ENCODE measurements at regions not wholly inside any gene's neighbourhood (a gene's known extent, or its start where the extent isn't known, plus 50 kb on each side); places are given as distances from the start of the nearest gene placed in this dataset.

DNA sequence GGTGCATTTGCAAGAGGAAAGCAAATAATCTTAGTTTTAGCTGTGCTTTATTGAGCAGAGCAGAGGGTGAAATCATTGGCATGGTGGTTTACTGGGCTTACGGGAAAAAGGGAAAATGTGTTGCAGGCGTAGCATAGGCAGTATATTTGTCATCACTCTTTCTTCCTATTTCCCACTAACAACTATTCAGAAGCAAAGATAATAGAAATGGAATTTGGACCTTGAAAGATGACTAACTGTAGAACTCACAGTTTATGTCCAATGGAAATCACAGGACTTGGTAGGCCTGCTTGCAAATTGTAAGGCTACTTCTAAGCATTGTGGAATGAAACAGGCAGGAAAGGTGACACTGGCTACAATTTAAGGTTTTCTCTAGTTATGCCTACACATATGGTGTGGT lies 611.9 kb upstream of the MAN1A1 start:
- TF ChIP-seq CTCF (IDR thresholded peaks at IDR 0.05) (no peak), POLR2A (IDR thresholded peaks at IDR 0.05) (no peak)

Data from heart left ventricle (tissue), 13 donors.